HEK293 (cell line): ENCODE measurements at regions not wholly inside any gene's neighbourhood (a gene's known extent, or its start where the extent isn't known, plus 50 kb on each side); places are given as distances from the start of the nearest gene placed in this dataset.

Experiments used
- CTCF ChIA-PET: fragments of 350-600 bp; formaldehyde crosslinking; extraction: SDS; loops from one replicate; lab custom pipeline; 2021; ENCODE audit warnings: antibody characterized with exemption; lab: Yijun Ruan, JAX
- POLR2A ChIA-PET: fragments of 300-600 bp; formaldehyde crosslinking; extraction: SDS; loops from one replicate; lab custom pipeline; 2020; ENCODE audit warnings: antibody characterized with exemption, inconsistent platforms; lab: Yijun Ruan, JAX
- H3K27ac ChIP-seq: fragments of 200-500 bp; sonication (Bioruptor generic); 2 replicates; pipeline ENCODE4 v1.5.1; 2014; ENCODE audit warnings: low read depth, low read length, control low read depth, inconsistent platforms; ENCODE audit errors: extremely low read depth
- H3K36me3 ChIP-seq, 2 experiments: fragments of 200-500 bp in 1 of 2; sonication (Bioruptor generic) in 1 of 2; 1 replicate in 1 of 2; 2 replicates in 1 of 2; pipeline ENCODE4 v1.5.1; 2014 to 2017; ENCODE audit warnings: inconsistent platforms in 2 of 2, low read length in 2 of 2; ENCODE audit not compliant: control insufficient read depth in 2 of 2, insufficient read depth in 1 of 2
- H3K4me1 ChIP-seq: fragments of 200-500 bp; sonication (Bioruptor generic); 2 replicates; pipeline ENCODE4 v1.5.1; 2014; ENCODE audit warnings: mild to moderate bottlenecking, low read length, inconsistent platforms; ENCODE audit not compliant: control insufficient read depth, insufficient read depth
- H3K4me3 ChIP-seq: 2 replicates; pipeline ENCODE4 v1.5.1; 2011; ENCODE audit warnings: low read depth, mild to moderate bottlenecking, control low read depth, low read length, moderate library complexity
- H3K9me3 ChIP-seq: fragments of 200-500 bp; sonication (Bioruptor generic); 2 replicates; pipeline ENCODE4 v1.5.1; 2014; ENCODE audit warnings: low read depth, low read length, inconsistent platforms; ENCODE audit not compliant: control insufficient read depth, insufficient read depth
- FEZF1 ChIP-seq: fragments of 450-650 bp; formaldehyde crosslinking; IDR thresholded peaks from 2 replicates; pipeline ENCODE4 v1.5.1; 2016; ENCODE audit warnings: missing biosample characterization, missing genetic modification characterization
- HOXD13 ChIP-seq: sonication (generic); formaldehyde crosslinking; IDR thresholded peaks from 2 replicates; pipeline ENCODE4 v1.8.0; 2022; ENCODE audit warnings: missing genetic modification reagents, borderline replicate concordance
- RBAK ChIP-seq: fragments of 450-650 bp; formaldehyde crosslinking; IDR thresholded peaks from 2 replicates; pipeline ENCODE4 v1.5.1; 2016; ENCODE audit warnings: missing biosample characterization, missing genetic modification characterization
- SCRT2 ChIP-seq: fragments of 450-650 bp; formaldehyde crosslinking; IDR thresholded peaks from 2 replicates; pipeline ENCODE4 v1.5.1; 2016; ENCODE audit warnings: missing biosample characterization, missing genetic modification characterization
- SP2 ChIP-seq: fragments of 450-650 bp; formaldehyde crosslinking; IDR thresholded peaks from 2 replicates; pipeline ENCODE4 v1.5.1; 2016; ENCODE audit warnings: missing biosample characterization, missing genetic modification characterization
- SP3 ChIP-seq: fragments of 450-650 bp; formaldehyde crosslinking; IDR thresholded peaks from 2 replicates; pipeline ENCODE4 v1.5.1; 2016; ENCODE audit warnings: missing biosample characterization, missing genetic modification characterization
- TRIM28 ChIP-seq: IDR thresholded peaks from 2 replicates; pipeline ENCODE4 v1.6.1; 2011; ENCODE audit warnings: low read length, control low read depth, borderline replicate concordance
- ZFP69B ChIP-seq: fragments of 450-650 bp; formaldehyde crosslinking; IDR thresholded peaks from 2 replicates; pipeline ENCODE4 v1.5.1; 2016; ENCODE audit warnings: missing biosample characterization, missing genetic modification characterization
- ZIC2 ChIP-seq: fragments of 450-650 bp; formaldehyde crosslinking; IDR thresholded peaks from 2 replicates; pipeline ENCODE4 v1.5.1; 2016; ENCODE audit warnings: missing biosample characterization, missing genetic modification characterization
- ZNF155 ChIP-seq: fragments of 450-650 bp; formaldehyde crosslinking; IDR thresholded peaks from 2 replicates; pipeline ENCODE4 v1.5.1; 2016; ENCODE audit warnings: missing biosample characterization, missing genetic modification characterization
- ZNF169 ChIP-seq: fragments of 450-650 bp; formaldehyde crosslinking; IDR thresholded peaks from 2 replicates; pipeline ENCODE4 v1.5.1; 2016; ENCODE audit warnings: missing biosample characterization, missing genetic modification characterization
- ZNF175 ChIP-seq: fragments of 450-650 bp; formaldehyde crosslinking; IDR thresholded peaks from 2 replicates; pipeline ENCODE4 v1.5.1; 2016; ENCODE audit warnings: missing biosample characterization, missing genetic modification characterization
- ZNF18 ChIP-seq: fragments of 450-650 bp; formaldehyde crosslinking; IDR thresholded peaks from 2 replicates; pipeline ENCODE4 v1.5.1; 2016; ENCODE audit warnings: missing biosample characterization, missing genetic modification characterization
- ZNF19 ChIP-seq: fragments of 450-650 bp; formaldehyde crosslinking; IDR thresholded peaks from 2 replicates; pipeline ENCODE4; 2016; ENCODE audit warnings: missing biosample characterization, missing genetic modification characterization, low read depth
- ZNF211 ChIP-seq: fragments of 450-650 bp; formaldehyde crosslinking; IDR thresholded peaks from 2 replicates; pipeline ENCODE4 v1.5.1; 2016; ENCODE audit warnings: low read depth, missing biosample characterization, missing genetic modification characterization
- ZNF354C ChIP-seq: fragments of 450-650 bp; formaldehyde crosslinking; IDR thresholded peaks from 2 replicates; pipeline ENCODE4 v1.5.1; 2016; ENCODE audit warnings: missing biosample characterization, missing genetic modification characterization, low read depth, borderline replicate concordance
- ZNF48 ChIP-seq: fragments of 450-650 bp; formaldehyde crosslinking; IDR thresholded peaks from 2 replicates; pipeline ENCODE4 v1.5.1; 2016; ENCODE audit warnings: missing biosample characterization, missing genetic modification characterization
- ZNF548 ChIP-seq: fragments of 450-650 bp; formaldehyde crosslinking; IDR thresholded peaks from 2 replicates; pipeline ENCODE4 v1.5.1; 2016; ENCODE audit warnings: missing biosample characterization, missing genetic modification characterization
- ZNF555 ChIP-seq: fragments of 450-650 bp; formaldehyde crosslinking; conservative IDR thresholded peaks from 2 replicates; pipeline ENCODE4 v1.5.1; 2017; ENCODE audit warnings: missing biosample characterization, mild to moderate bottlenecking, missing genetic modification characterization, inconsistent platforms
- ZNF558 ChIP-seq: fragments of 450-650 bp; formaldehyde crosslinking; IDR thresholded peaks from 2 replicates; pipeline ENCODE4 v1.5.1; 2016; ENCODE audit warnings: missing biosample characterization, missing genetic modification characterization
- ZNF660 ChIP-seq: fragments of 450-650 bp; IDR thresholded peaks from 2 replicates; pipeline ENCODE4 v1.5.1; 2018; ENCODE audit warnings: missing biosample characterization, mild to moderate bottlenecking, missing genetic modification characterization
- ZNF707 ChIP-seq: fragments of 450-650 bp; formaldehyde crosslinking; IDR thresholded peaks from 2 replicates; pipeline ENCODE4 v1.5.1; 2016; ENCODE audit warnings: missing biosample characterization, missing genetic modification characterization
- ZSCAN5A ChIP-seq: fragments of 450-650 bp; formaldehyde crosslinking; IDR thresholded peaks from 2 replicates; pipeline ENCODE4 v1.5.1; 2016; ENCODE audit warnings: missing biosample characterization, missing genetic modification characterization
- TF ChIP-seq, protein P1 (sequence below): fragments of 450-650 bp; formaldehyde crosslinking; IDR thresholded peaks from 2 replicates; pipeline ENCODE4; 2016; ENCODE audit warnings: missing biosample characterization, missing genetic modification characterization
- TF ChIP-seq, protein P2 (sequence below): fragments of 450-650 bp; formaldehyde crosslinking; IDR thresholded peaks from 2 replicates; pipeline ENCODE4 v1.5.1; 2016; ENCODE audit warnings: missing biosample characterization, missing genetic modification characterization

GRCh38 chr17:79532107-79532790, 78.6 kb downstream of the RBFOX3 start:
- POLR2A ChIA-PET = no interaction called here
- CTCF ChIA-PET = no interaction called here
- TF ChIP-seq RBAK (tag by site-specific recombination) = no peak
- TF ChIP-seq ZIC2 (tag by site-specific recombination) = 0 out of 2 replicates have a peak, but pooled peaks have one; percentile 38

DNA sequence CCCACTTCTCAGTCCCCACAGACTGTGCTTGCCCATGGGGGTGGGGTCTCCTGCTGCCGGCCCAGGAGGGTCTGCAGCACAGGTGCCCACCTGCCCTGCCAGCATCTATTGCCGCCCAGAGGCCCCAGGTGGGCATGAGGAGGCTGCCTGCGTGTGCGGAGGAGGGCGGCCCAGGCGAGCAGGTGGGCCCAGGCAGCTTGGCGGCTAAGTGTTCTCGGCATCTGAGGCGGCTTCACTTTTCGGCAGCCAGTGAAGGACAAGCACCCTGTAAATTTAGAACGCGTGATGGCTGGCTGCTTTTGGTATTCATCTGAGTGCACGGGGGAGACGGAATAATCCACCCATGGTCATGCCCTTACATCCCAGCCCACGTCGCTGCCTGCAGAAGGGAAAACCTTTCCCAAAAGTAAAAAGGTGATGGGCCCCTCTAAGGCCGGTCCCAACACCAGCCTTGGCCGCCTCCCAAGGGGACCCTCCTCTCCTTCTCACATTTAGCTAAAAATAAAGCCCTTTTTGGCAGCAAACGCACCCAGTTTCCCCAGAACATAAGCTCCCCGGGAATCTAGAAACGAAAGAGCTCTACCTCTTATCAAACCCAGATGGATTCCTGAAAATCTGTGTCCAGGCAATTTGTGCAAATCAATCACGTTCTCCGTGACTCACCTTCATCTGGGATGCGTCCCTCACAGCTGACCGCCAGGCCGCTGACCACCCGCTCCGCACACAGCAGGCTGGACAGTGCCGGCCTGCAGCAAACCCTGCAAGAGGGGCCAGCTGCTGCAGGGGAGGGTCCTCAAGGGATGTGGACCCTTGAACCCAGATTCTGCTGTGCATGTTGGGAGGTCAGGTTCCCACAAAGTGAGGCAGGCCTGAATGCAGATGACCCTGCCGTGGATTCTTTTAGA, 79.4 kb downstream of the RBFOX3 start:
- Histone ChIP-seq H3K4me3 (no peak overlapping the region), H3K4me1 (no peaks in the 10 kb centered on the region), H3K27ac (no peak overlapping the region), H3K9me3 (no peaks in the 10 kb centered on the region), H3K36me3 (no peaks in the 10 kb centered on the region)
- no peak for TF ChIP-seq ZNF548 (tag by site-specific recombination)
- TF ChIP-seq TRIM28 = no peak
- no peak for TF ChIP-seq ZNF175 (tag by site-specific recombination)
- TF ChIP-seq ZNF19 (tag by site-specific recombination) = no peak
- TF ChIP-seq ZNF169 (tag by site-specific recombination) = no peak
- TF ChIP-seq, protein P1, sequence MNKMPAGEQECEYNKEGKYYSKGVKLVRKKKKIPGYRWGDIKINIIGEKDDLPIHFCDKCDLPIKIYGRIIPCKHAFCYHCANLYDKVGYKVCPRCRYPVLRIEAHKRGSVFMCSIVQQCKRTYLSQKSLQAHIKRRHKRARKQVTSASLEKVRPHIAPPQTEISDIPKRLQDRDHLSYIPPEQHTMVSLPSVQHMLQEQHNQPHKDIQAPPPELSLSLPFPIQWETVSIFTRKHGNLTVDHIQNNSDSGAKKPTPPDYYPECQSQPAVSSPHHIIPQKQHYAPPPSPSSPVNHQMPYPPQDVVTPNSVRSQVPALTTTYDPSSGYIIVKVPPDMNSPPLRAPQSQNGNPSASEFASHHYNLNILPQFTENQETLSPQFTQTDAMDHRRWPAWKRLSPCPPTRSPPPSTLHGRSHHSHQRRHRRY (tag by site-specific recombination) = no peak
- TF ChIP-seq SP2 = no peak
- TF ChIP-seq HOXD13 (CRISPR knock-in tag) = no peak
- TF ChIP-seq FEZF1 = no peak
- TF ChIP-seq ZNF555 (tag by site-specific recombination) = no peak
- no peak for TF ChIP-seq ZNF558 (tag by site-specific recombination)
- no peak for TF ChIP-seq SCRT2 (tag by site-specific recombination)
- no peak for TF ChIP-seq ZNF48
- no peak for TF ChIP-seq ZNF660
- no peak for TF ChIP-seq ZNF18 (tag by site-specific recombination)
- ChIA-PET CTCF (no interaction called here), POLR2A (no interaction called here)

More at GRCh38 chr17:79532107-79532790, 78.6 kb downstream of the RBFOX3 start:
- Histone ChIP-seq H3K4me1 (no peaks in the 10 kb centered on the region), H3K4me3 (no peak overlapping the region), H3K36me3 (no peaks in the 10 kb centered on the region), H3K27ac (no peak overlapping the region), H3K9me3 (no peaks in the 10 kb centered on the region)

GRCh38 chr17:79530361-79531105, 80.3 kb downstream of the RBFOX3 start:
- Histone ChIP-seq H3K9me3 (no peaks in the 10 kb centered on the region), H3K4me1 (no peaks in the 10 kb centered on the region), H3K4me3 (no peak overlapping the region), H3K36me3 (no peaks in the 10 kb centered on the region), H3K27ac (no peak overlapping the region)
- POLR2A ChIA-PET = no interaction called here
- CTCF ChIA-PET = no interaction called here
- TF ChIP-seq ZNF175 (tag by site-specific recombination) = no peak
- no peak for TF ChIP-seq ZNF548 (tag by site-specific recombination)
- TF ChIP-seq ZNF211 (tag by site-specific recombination) = no peak
- no peak for TF ChIP-seq ZNF354C (tag by site-specific recombination)
- TF ChIP-seq SP3 (tag by site-specific recombination) = no peak
- TF ChIP-seq ZNF707 (tag by site-specific recombination) = no peak
- TF ChIP-seq ZFP69B (tag by site-specific recombination) = no peak
- TF ChIP-seq, protein P2, sequence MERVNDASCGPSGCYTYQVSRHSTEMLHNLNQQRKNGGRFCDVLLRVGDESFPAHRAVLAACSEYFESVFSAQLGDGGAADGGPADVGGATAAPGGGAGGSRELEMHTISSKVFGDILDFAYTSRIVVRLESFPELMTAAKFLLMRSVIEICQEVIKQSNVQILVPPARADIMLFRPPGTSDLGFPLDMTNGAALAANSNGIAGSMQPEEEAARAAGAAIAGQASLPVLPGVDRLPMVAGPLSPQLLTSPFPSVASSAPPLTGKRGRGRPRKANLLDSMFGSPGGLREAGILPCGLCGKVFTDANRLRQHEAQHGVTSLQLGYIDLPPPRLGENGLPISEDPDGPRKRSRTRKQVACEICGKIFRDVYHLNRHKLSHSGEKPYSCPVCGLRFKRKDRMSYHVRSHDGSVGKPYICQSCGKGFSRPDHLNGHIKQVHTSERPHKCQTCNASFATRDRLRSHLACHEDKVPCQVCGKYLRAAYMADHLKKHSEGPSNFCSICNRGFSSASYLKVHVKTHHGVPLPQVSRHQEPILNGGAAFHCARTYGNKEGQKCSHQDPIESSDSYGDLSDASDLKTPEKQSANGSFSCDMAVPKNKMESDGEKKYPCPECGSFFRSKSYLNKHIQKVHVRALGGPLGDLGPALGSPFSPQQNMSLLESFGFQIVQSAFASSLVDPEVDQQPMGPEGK = no peak
- no peak for TF ChIP-seq ZNF155 (tag by site-specific recombination)
- TF ChIP-seq ZSCAN5A (tag by site-specific recombination) = no peak
